Endothelial cell of umbilical vein (primary cell): ENCODE measurements at regions not wholly inside any gene's neighbourhood (a gene's known extent, or its start where the extent isn't known, plus 50 kb on each side); places are given as distances from the start of the nearest gene placed in this dataset.

Experiments
- BruUV-seq: library from RNA; stranded (reverse); fragments of 400-500 nt; replicated peaks from 2 replicates; lab custom pipeline; 2021; lab: Mats Ljungman, UMichigan
- CTCF ChIA-PET: fragments of 300-600, 350-600 bp; sonication (Branson Sonifier 250); formaldehyde crosslinking; loops from one replicate; lab custom pipeline; 2021; ENCODE audit warnings: antibody characterized with exemption, inconsistent platforms; lab: Charles Lee
- POLR2A ChIA-PET: fragments of 300-600, 350-600 bp; sonication (Branson Sonifier 250); formaldehyde crosslinking; loops from one replicate; lab custom pipeline; 2021; ENCODE audit warnings: antibody characterized with exemption, inconsistent platforms; lab: Charles Lee
- DNase-seq: peaks from one replicate; pipeline ENCODE4 v3.0.0-alpha.2; 2011; ENCODE audit warnings: low read depth, low spot score
- FAIRE-seq: peaks from 2 replicates; lab custom pipeline; 2011; peaks lifted over from hg19 to GRCh38; lab: Jason Lieb, UNC
- H2AFZ ChIP-seq: 2 replicates; pipeline ENCODE4 v1.6.0; 2012; ENCODE audit warnings: low read depth, low read length, control low read depth, inconsistent platforms
- H3K27ac ChIP-seq: 2 replicates; pipeline ENCODE4 v1.5.1; 2011; ENCODE audit warnings: low read depth, mild to moderate bottlenecking, control low read depth, low read length, moderate library complexity; ENCODE audit not compliant: insufficient read depth
- H3K27me3 ChIP-seq, 2 experiments: 2 replicates each; pipeline versions ENCODE4 v1.6.0 to v1.6.1; 2011; ENCODE audit warnings: low read length in 2 of 2, mixed read lengths in 1 of 2; ENCODE audit not compliant: control insufficient read depth in 2 of 2, insufficient read depth in 2 of 2
- H3K36me3 ChIP-seq, 2 experiments: 2 replicates in 1 of 2; 3 replicates in 1 of 2; pipeline ENCODE4 v1.5.1; 2011; ENCODE audit warnings: low read length in 2 of 2, mild to moderate bottlenecking in 1 of 2, moderate library complexity in 1 of 2; ENCODE audit not compliant: control insufficient read depth in 2 of 2, insufficient read depth in 2 of 2; ENCODE audit errors: extremely low read depth in 1 of 2
- H3K4me1 ChIP-seq: 3 replicates; pipeline ENCODE4 v1.5.1; 2011; ENCODE audit warnings: mild to moderate bottlenecking, low read length; ENCODE audit not compliant: control insufficient read depth, insufficient read depth; ENCODE audit errors: extremely low read depth
- H3K4me2 ChIP-seq: 2 replicates; pipeline ENCODE4 v1.6.1; 2011; ENCODE audit warnings: low read length, control low read depth, mixed read lengths; ENCODE audit not compliant: insufficient read depth
- H3K4me3 ChIP-seq, 3 experiments: fragments of 200-600 bp in 1 of 3; sonication (generic), shearing (Covaris generic) in 1 of 3; replicated peaks in 1 of 3; 2 replicates each; pipeline ENCODE4 v1.5.1; 2011 to 2016; ENCODE audit warnings: control low read depth in 3 of 3, low read length in 3 of 3, mild to moderate bottlenecking in 2 of 3, inconsistent platforms in 1 of 3, low read depth in 1 of 3, moderate library complexity in 1 of 3; ENCODE audit not compliant: insufficient read depth in 1 of 3
- H3K79me2 ChIP-seq: 2 replicates; pipeline ENCODE4 v1.6.0; 2012; ENCODE audit warnings: low read length, inconsistent platforms; ENCODE audit not compliant: control insufficient read depth, insufficient read depth
- H3K9ac ChIP-seq: replicated peaks from 2 replicates; pipeline ENCODE3; 2011; ENCODE audit warnings: low read length, control low read depth; ENCODE audit not compliant: insufficient read depth; ENCODE audit errors: extremely low read depth
- H3K9me1 ChIP-seq: replicated peaks from 3 replicates; pipeline ENCODE4 v1.6.0; 2011; ENCODE audit warnings: mild to moderate bottlenecking, low read length; ENCODE audit not compliant: control insufficient read depth, insufficient read depth; ENCODE audit errors: extremely low read depth
- H3K9me3 ChIP-seq: replicated peaks from 2 replicates; pipeline ENCODE4 v1.5.1; 2012; ENCODE audit warnings: low read length, inconsistent platforms; ENCODE audit not compliant: control insufficient read depth, insufficient read depth
- H4K20me1 ChIP-seq: replicated peaks from 2 replicates; pipeline ENCODE3; 2011; ENCODE audit warnings: mild to moderate bottlenecking, low read length; ENCODE audit not compliant: control insufficient read depth, insufficient read depth; ENCODE audit errors: extremely low read depth
- CTCF ChIP-seq, 2 donors: IDR thresholded peaks; 1 replicate in 1 of 2; 2 replicates in 1 of 2; pipeline ENCODE4 v1.5.1; 2011; ENCODE audit warnings: low read length in 2 of 2, mild to moderate bottlenecking in 2 of 2, moderate library complexity in 2 of 2, control low read depth in 1 of 2, inconsistent platforms in 1 of 2, low read depth in 1 of 2; ENCODE audit not compliant: insufficient read depth in 1 of 2; ENCODE audit errors: extremely low read depth in 1 of 2
- EZH2 ChIP-seq: IDR thresholded peaks from 2 replicates; pipeline ENCODE4 v1.6.1; 2012; ENCODE audit warnings: borderline replicate concordance, low read depth, mild to moderate bottlenecking, moderate library complexity, low read length, inconsistent platforms; ENCODE audit not compliant: severe bottlenecking
- FOS ChIP-seq: IDR thresholded peaks from 2 replicates; pipeline ENCODE4 v1.6.1; 2011; ENCODE audit warnings: mild to moderate bottlenecking, low read length, moderate library complexity, borderline replicate concordance; ENCODE audit not compliant: insufficient read depth
- GATA2 ChIP-seq: IDR thresholded peaks from 2 replicates; pipeline ENCODE4 v1.7.0; 2011; ENCODE audit warnings: low read depth, mild to moderate bottlenecking, moderate library complexity, mixed read lengths, low read length; ENCODE audit not compliant: insufficient read length, insufficient read depth
- JUN ChIP-seq: IDR thresholded peaks from 2 replicates; pipeline ENCODE4 v1.6.1; 2011; ENCODE audit warnings: borderline replicate concordance, low read depth; ENCODE audit not compliant: insufficient read length, insufficient read depth
- MAX ChIP-seq: IDR thresholded peaks from 2 replicates; pipeline ENCODE4 v1.6.1; 2011; ENCODE audit not compliant: insufficient read depth, insufficient read length
- MYC ChIP-seq: IDR thresholded peaks from one replicate; pipeline ENCODE4 v1.6.1; 2011; ENCODE audit warnings: mild to moderate bottlenecking, low read depth, low read length
- POLR2A ChIP-seq: IDR thresholded peaks from 2 replicates; pipeline ENCODE4 v1.6.1; 2012; ENCODE audit warnings: low read depth, mild to moderate bottlenecking, control low read depth, low read length
- POLR2AphosphoS5 ChIP-seq: IDR thresholded peaks from 2 replicates; pipeline ENCODE4 v1.6.1; 2012; ENCODE audit warnings: low read depth, mild to moderate bottlenecking, control low read depth, low read length, moderate library complexity; ENCODE audit not compliant: insufficient read depth
- dilution Hi-C: fragments of 300-500 bp; cut with MboI; formaldehyde crosslinking; loops from one replicate; pipeline ENCODE4 v1.15.0; 2019; ENCODE audit warnings: low sequenced_read_pairs; ENCODE audit not compliant: extremely low pct_ligation_motif_present
- intact Hi-C: fragments of 100-400 bp; cut with micrococcal nuclease; formaldehyde crosslinking; loops from one replicate; pipeline ENCODE4 v1.10.0; 2022

- DNase-seq (no peak), FAIRE-seq (no peak)
- H3K9me3 ChIP-seq = no peaks in the 10 kb centered on the region
- H3K4me2 ChIP-seq = no peak overlapping the region
- no peaks in the 10 kb centered on the region for H4K20me1 ChIP-seq
- intact Hi-C loops (no loop called here), dilution Hi-C loops (no loop called here)
- no peaks in the 10 kb centered on the region for H3K4me1 ChIP-seq
- no peaks in the 10 kb centered on the region for H3K79me2 ChIP-seq
- H3K4me3 ChIP-seq = no peak overlapping the region
- H3K36me3 ChIP-seq = no peaks in the 10 kb centered on the region
- no peaks in the 10 kb centered on the region for H3K27me3 ChIP-seq
- CTCF ChIA-PET = no interaction called here
- TF ChIP-seq POLR2AphosphoS5 (no peak), MAX (no peak), EZH2 (no peak), JUN (no peak), CTCF (IDR thresholded peaks at IDR 0.05; ENCODE audit: extremely low read depth in 1 of 2, insufficient read depth in 1 of 2, low read depth in 1 of 2, low read length in 2 of 2) (no peak), POLR2A (no peak), FOS (no peak), GATA2 (no peak), MYC (no peak)
- H2AFZ ChIP-seq = no peak overlapping the region
- POLR2A ChIA-PET = no interaction called here
- no peak overlapping the region for H3K27ac ChIP-seq
- no peaks in the 10 kb centered on the region for H3K9me1 ChIP-seq
- BruUV-seq = no TSS peak
- no peak overlapping the region for H3K9ac ChIP-seq
Measured at GRCh38 chr20:21873291-21873690, 167.8 kb downstream of the PAX1 start.
